Epithelial cell of esophagus (primary cell): ENCODE measurements at regions not wholly inside any gene's neighbourhood (a gene's known extent, or its start where the extent isn't known, plus 50 kb on each side); places are given as distances from the start of the nearest gene placed in this dataset.

ENCODE experiments used
- DNase-seq: peaks from one replicate; pipeline ENCODE4 v3.0.0; 2010; ENCODE audit warnings: low read depth
- H3K4me3 ChIP-seq: 2 replicates; pipeline ENCODE4 v1.5.1; 2011; ENCODE audit warnings: mild to moderate bottlenecking, low read length, control low read depth
- CTCF ChIP-seq: IDR thresholded peaks from 2 replicates; pipeline ENCODE4 v1.5.1; 2011; ENCODE audit warnings: low read depth, mild to moderate bottlenecking, low read length, control low read depth, inconsistent platforms; ENCODE audit not compliant: insufficient read depth; ENCODE audit errors: missing control alignments

DNA sequence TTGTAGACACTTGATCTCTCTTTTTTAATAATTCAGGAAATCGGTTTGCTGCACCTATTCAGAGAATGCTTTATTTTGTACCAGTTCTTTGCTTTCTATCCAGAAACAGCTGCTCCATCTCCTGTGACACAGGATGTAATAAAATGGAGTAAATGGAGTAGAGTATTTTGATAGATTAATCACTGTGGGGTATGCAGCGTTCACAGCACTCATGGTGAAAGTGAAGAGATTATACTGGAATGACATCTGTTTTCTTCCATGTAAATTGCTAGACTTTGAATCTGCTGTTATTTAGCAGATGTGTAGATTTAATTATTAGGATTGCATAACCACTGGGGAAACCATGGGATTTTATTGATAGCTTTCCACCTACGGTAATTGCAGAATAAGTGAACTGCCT, 227.3 kb upstream of the ARHGAP42 start:
- no peak for TF ChIP-seq CTCF
- no peak for DNase-seq
- no peak overlapping the region for H3K4me3 ChIP-seq

DNA sequence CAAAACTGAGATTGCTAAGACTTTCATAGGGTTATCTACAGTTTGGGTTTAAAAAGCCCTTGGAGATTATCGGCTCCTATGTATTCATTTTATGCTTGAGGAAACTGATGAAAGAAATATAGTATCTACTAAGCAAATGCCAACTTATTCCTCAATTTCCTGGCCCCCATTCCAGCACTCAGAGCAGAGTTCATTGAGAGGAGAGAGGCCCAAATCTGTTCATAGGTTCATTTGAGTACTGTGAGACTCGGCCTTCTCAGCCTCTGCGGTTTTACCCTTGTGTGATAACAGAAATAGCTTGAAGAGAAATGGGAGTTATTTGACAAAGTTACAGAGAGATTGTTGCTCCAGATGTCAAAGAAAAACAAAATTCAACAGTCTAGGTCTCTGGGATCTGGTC, 226.7 kb upstream of the ARHGAP42 start:
- no peak overlapping the region for H3K4me3 ChIP-seq
- DNase-seq, result no peak
- TF ChIP-seq CTCF, result no peak

- no peak for TF ChIP-seq CTCF
- H3K4me3 ChIP-seq, result no peak overlapping the region
- no peak for DNase-seq
These were observed 219.1 kb upstream of the ARHGAP42 start for GRCh38 chr11:100467821-100468508.

- H3K4me3 ChIP-seq, result no peak overlapping the region
- DNase-seq, result no peak
- TF ChIP-seq CTCF, result no peak
These were observed 217.3 kb upstream of the ARHGAP42 start for GRCh38 chr11:100469835-100470234.

- no peak overlapping the region for H3K4me3 ChIP-seq
- no peak for DNase-seq
- no peak for TF ChIP-seq CTCF
These were observed 214.2 kb upstream of the ARHGAP42 start for GRCh38 chr11:100472727-100473389.

GRCh38 chr11:100473390-100473740, 213.7 kb upstream of the ARHGAP42 start:
- no peak for DNase-seq
- TF ChIP-seq CTCF, result no peak
- no peak overlapping the region for H3K4me3 ChIP-seq

- no peak overlapping the region for H3K4me3 ChIP-seq
- peak; percentile 83 for DNase-seq
- TF ChIP-seq CTCF, result no peak
These were observed 202.1 kb upstream of the ARHGAP42 start for GRCh38 chr11:100484948-100485347.
